Right lobe of liver (tissue), 6 donors: ENCODE measurements at regions not wholly inside any gene's neighbourhood (a gene's known extent, or its start where the extent isn't known, plus 50 kb on each side); places are given as distances from the start of the nearest gene placed in this dataset.

Experiments
- ATAC-seq, 4 donors: fragments of 200-7000 bp; cut with Tn5 transposase; one replicate each; pipeline ENCODE4 v1.9.1; 2020; ENCODE audit warnings: mild to moderate bottlenecking in 4 of 4, moderate library complexity in 4 of 4
- DNase-seq, 3 donors: peaks; one replicate each; pipeline ENCODE4 v3.0.0-alpha.2; 2020
- H3K27ac ChIP-seq, 3 donors: fragments of 200-600 bp; one replicate each; pipeline ENCODE4 v1.8.0; 2022
- H3K27me3 ChIP-seq, 2 donors: fragments of 200-600 bp; one replicate each; pipeline ENCODE4 v1.8.0; 2022
- H3K36me3 ChIP-seq, 4 donors: fragments of 200-600 bp; sonication (generic) in 1 of 4; one replicate each; pipeline versions ENCODE4 v1.5.1 to v1.8.0; 2017 to 2022; ENCODE audit warnings: control low read depth in 1 of 4
- H3K4me1 ChIP-seq, 4 donors: fragments of 200-600 bp; sonication (generic) in 1 of 4; one replicate each; pipeline versions ENCODE4 v1.5.1 to v1.8.0; 2017 to 2022; ENCODE audit warnings: control low read depth in 1 of 4
- H3K4me3 ChIP-seq, 3 donors: fragments of 200-600 bp; one replicate each; pipeline ENCODE4 v1.8.0; 2022
- H3K9me3 ChIP-seq, 4 donors: fragments of 200-600 bp; sonication (generic) in 1 of 4; one replicate each; pipeline versions ENCODE4 v1.5.1 to v1.8.0; 2017 to 2022; ENCODE audit warnings: control low read depth in 1 of 4
- POLR2A ChIP-seq: fragments of 450-650 bp; IDR thresholded peaks from one replicate; pipeline ENCODE4 v1.6.1; 2017; ENCODE audit warnings: antibody characterized with exemption, mild to moderate bottlenecking
- WGBS: methylation state at CpG from one replicate; pipeline ENCODE4 v1.1.6; 2018; ENCODE audit warnings: low coverage, low lambda C conversion rate; ENCODE audit not compliant: insufficient coverage; ENCODE audit errors: missing lambda C conversion rate; 5-methylcytosine and 5-hydroxymethylcytosine counted together
- intact Hi-C, 2 donors: fragments of 100-400 bp; cut with DNase I; formaldehyde crosslinking; loops; one replicate each; pipeline versions ENCODE4 v1.11.2 to v1.14.1; 2022
- TF ChIP-seq, protein P1 (sequence below), 4 donors: fragments of 200-600 bp in 3 of 4; fragments of 450-650 bp in 1 of 4; IDR thresholded peaks; one replicate each; pipeline versions ENCODE4 v1.5.1 to v1.8.0; 2016 to 2022; ENCODE audit warnings: antibody characterized with exemption in 4 of 4, mild to moderate bottlenecking in 2 of 4
- donor health status: DM: no; HTN: yes; CAD: no.
- donor health status: DM: no; HTN: no; CAD: no.
- donor health status: DM: no; HTN: no; CAD: no.
- donor health status: DM: no; HTN: yes; CAD: no.
- donor health status: DM: no; HTN: yes; CAD: no.

DNA sequence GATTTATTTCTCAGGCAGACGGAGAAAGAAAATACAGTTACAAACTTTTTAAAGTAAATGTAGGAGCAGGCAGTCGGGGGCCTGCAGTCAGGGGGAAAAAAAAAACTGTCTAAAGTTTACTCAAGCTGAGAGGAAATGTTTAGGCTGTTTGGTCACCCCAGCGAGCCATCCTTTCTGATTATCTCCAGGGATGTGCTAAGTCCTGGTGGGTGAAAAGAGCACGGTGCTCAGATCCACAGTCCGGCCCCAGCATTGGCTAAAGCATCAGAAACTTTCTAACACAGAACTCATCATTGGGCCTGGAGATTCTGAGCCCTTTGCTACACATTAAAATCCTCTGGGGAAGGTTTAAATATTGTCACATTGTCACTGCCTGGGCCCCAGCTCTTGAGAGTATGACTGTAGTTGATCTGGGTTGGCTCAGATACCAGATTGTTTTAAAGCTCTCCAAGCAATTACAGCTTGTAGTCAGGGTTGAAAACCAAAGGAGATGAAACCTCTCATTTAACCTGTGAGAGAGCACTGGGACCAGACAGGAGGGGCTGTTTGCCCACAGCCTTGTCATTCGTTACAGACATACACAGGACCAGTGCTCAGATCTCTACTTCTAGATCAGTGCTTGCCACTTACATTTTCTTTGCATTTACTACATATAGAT is 131.1 kb upstream of the HTR2A start:
- no peak overlapping the region for H3K4me3 ChIP-seq
- no peaks in the 10 kb centered on the region for H3K4me1 ChIP-seq
- no peak overlapping the region for H3K27ac ChIP-seq
- DNase-seq = no peak
- no peak for ATAC-seq
- intact Hi-C loops = no loop called here
- H3K9me3 ChIP-seq = no peaks in the 10 kb centered on the region
- H3K27me3 ChIP-seq = no peaks in the 10 kb centered on the region
- 72% methylated on average over 4 of the region's 6 CpGs for WGBS
- no peaks in the 10 kb centered on the region for H3K36me3 ChIP-seq
- TF ChIP-seq, protein P1, sequence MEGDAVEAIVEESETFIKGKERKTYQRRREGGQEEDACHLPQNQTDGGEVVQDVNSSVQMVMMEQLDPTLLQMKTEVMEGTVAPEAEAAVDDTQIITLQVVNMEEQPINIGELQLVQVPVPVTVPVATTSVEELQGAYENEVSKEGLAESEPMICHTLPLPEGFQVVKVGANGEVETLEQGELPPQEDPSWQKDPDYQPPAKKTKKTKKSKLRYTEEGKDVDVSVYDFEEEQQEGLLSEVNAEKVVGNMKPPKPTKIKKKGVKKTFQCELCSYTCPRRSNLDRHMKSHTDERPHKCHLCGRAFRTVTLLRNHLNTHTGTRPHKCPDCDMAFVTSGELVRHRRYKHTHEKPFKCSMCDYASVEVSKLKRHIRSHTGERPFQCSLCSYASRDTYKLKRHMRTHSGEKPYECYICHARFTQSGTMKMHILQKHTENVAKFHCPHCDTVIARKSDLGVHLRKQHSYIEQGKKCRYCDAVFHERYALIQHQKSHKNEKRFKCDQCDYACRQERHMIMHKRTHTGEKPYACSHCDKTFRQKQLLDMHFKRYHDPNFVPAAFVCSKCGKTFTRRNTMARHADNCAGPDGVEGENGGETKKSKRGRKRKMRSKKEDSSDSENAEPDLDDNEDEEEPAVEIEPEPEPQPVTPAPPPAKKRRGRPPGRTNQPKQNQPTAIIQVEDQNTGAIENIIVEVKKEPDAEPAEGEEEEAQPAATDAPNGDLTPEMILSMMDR (IDR thresholded peaks at IDR 0.05) = no peak
- TF ChIP-seq POLR2A = no peak

DNA sequence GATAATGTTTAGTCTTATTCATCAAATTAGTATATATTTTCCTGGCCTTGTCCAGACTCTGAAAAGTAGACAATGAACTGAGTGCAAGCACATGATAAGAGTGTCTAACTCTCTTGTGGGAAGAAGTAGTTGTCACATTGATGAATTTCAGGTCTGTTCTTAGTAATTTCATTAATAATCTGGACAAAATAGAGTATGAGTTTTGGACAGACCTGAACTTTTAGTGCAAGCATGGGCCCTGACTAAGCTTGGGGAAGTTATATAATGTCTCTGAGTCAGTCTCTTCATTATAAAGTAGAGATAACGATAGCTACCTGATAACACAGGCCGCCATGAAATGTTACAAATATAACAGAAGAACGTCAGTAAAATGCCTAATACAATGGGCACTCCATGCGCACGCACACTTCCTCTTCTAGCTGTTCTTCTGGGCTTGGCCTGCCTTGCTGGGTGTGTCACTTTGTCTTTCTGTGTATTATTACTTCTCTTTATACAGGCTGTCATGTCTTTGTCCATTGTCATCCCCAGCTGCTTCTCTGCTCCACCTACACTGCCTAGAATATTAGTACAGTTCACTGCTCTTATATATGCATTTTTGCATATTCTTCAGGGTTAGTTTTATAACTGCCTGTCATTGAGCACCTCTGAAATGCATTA is 129.1 kb upstream of the HTR2A start:
- Histone ChIP-seq H3K9me3 (no peaks in the 10 kb centered on the region), H3K27ac (no peak overlapping the region), H3K27me3 (no peaks in the 10 kb centered on the region), H3K4me3 (no peak overlapping the region), H3K36me3 (no peaks in the 10 kb centered on the region), H3K4me1 (no peaks in the 10 kb centered on the region)
- intact Hi-C loops = no loop called here
- 74% methylated on average over 5 of the region's 5 CpGs for WGBS
- ATAC-seq (no peak), DNase-seq (no peak)
- TF ChIP-seq POLR2A = no peak
- TF ChIP-seq, protein P1 (IDR thresholded peaks at IDR 0.05) = no peak

DNA sequence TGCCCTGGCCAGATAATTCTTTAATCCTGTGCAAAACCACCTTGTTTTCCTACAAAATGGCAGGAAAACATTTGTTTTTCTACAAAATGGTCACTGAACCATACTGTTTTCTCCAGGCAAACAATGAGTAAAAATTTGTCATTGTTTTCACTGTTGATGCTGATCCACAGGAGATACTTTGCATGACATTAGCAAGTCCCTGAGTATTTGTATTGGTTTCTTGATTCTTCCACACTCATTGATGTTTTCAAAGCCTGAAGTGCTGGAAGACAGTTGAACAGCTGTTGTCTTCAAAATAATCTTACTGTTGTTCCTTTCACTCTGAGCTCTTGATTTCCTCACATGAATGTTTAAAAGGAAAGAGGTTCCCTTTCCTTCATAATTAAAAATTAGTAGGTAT is 123.1 kb upstream of the HTR2A start:
- Histone ChIP-seq H3K36me3 (no peaks in the 10 kb centered on the region), H3K4me3 (no peak overlapping the region), H3K27me3 (no peaks in the 10 kb centered on the region), H3K27ac (no peak overlapping the region), H3K4me1 (no peaks in the 10 kb centered on the region), H3K9me3 (no peaks in the 10 kb centered on the region)
- ATAC-seq (no peak), DNase-seq (no peak)
- intact Hi-C loops = no loop called here
- TF ChIP-seq, protein P1 (IDR thresholded peaks at IDR 0.05) = no peak
- TF ChIP-seq POLR2A = no peak

DNA sequence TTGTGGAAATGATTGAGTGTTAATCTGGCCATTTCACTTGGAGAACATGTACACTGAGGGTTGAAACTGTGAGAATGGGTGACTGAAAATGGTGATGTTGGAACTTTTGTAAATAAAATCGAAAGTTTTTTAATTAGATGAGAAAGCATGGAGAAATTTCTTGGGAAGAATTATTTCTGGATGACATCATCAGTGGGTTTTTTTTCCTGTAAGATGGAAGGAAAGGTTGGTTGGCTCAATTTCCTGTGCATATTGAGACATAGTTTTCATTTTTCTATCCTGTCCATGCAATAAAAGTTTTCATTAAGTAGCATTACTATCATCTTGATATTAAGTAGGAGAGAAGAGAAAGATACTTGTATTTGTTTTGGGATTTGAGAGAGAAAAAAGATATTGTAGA is 120.6 kb upstream of the HTR2A start:
- TF ChIP-seq POLR2A = no peak
- TF ChIP-seq, protein P1 (IDR thresholded peaks at IDR 0.05) = no peak
- Histone ChIP-seq H3K27me3 (no peaks in the 10 kb centered on the region), H3K36me3 (no peaks in the 10 kb centered on the region), H3K27ac (no peak overlapping the region), H3K4me1 (no peaks in the 10 kb centered on the region), H3K4me3 (no peak overlapping the region), H3K9me3 (no peaks in the 10 kb centered on the region)
- ATAC-seq (no peak), DNase-seq (no peak)
- 59% methylated on average over 1 of the region's 1 CpG for WGBS
- intact Hi-C loops = no loop called here
